GM18505 (cell line): ENCODE measurements at regions not wholly inside any gene's neighbourhood (a gene's known extent, or its start where the extent isn't known, plus 50 kb on each side); places are given as distances from the start of the nearest gene placed in this dataset.

Experiments
- ATAC-seq: cut with Tn5 transposase; IDR thresholded peaks from one replicate; pipeline ENCODE4 v1.9.1; 2021; ENCODE audit not compliant: unreplicated experiment
- POLR2A ChIP-seq: IDR thresholded peaks from 4 replicates; pipeline ENCODE4 v1.6.1; 2011; ENCODE audit warnings: borderline replicate concordance; ENCODE audit not compliant: insufficient read depth, insufficient read length; ENCODE audit errors: extremely low read depth

DNA sequence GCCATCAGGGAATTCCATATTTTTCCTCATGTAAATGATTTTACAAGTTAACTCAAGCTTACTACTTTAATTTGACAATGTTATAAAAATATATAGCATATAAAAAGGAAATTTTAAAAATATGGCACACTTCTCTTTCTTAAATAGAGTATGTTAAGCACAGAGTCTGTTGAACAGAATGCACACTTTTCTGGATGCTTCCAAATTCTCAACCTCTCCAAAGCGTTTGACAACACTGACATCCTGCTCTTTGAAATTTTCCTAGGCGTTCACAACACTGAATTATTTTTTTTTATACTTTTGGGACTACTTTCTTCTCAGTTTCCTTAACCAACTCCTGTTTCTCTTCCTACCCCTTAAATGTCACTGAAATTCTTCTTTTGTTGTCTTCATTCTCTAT is 117.8 kb upstream of the PLXNA2 start:
- TF ChIP-seq POLR2A = no peak
- no peak for ATAC-seq

- no peak for TF ChIP-seq POLR2A
Observed at GRCh38 chr1:208366559-208366958, 122.4 kb upstream of the PLXNA2 start.

DNA sequence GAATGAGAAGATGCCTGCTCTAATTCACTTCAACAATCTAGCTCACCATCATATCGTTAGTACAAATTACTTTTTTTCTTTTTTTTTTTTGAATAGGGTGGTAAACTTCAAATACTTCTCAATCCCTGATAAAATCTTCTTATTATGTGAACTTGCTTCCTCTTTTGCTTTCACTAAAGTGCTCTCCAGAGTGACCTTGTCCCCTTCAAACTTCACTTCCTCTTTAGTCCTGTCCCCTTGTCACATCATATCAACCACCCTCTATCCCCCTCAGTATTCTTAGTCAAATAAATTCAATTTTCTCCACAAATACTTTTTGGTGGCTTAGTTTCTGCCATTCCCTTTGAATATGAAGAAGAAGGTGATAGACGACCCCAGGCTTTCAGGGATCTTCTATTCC is 124.9 kb upstream of the PLXNA2 start:
- no peak for ATAC-seq
- TF ChIP-seq POLR2A = no peak

More at GRCh38 chr1:208366559-208366958, 122.4 kb upstream of the PLXNA2 start:
- ATAC-seq = no peak

DNA sequence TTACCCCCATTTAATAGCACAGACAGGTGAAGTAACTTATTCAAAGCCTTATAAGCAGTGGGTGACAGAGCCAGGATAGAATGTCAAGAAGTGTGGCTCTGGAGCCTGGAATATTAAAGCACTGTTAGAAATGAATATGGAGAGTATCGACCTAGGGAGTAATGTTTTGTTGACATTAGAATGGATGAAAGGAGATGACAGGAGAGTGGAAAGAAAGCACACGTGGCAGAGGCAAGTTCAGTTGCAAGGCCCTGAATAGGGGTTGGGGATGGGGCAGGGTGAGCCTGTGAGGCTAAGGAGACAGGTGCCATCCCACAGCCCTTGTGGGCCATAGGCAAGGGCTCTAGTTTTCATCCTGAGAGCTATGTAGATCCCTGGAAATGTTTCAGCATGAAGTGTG is 125.5 kb upstream of the PLXNA2 start:
- no peak for ATAC-seq
- TF ChIP-seq POLR2A = no peak

DNA sequence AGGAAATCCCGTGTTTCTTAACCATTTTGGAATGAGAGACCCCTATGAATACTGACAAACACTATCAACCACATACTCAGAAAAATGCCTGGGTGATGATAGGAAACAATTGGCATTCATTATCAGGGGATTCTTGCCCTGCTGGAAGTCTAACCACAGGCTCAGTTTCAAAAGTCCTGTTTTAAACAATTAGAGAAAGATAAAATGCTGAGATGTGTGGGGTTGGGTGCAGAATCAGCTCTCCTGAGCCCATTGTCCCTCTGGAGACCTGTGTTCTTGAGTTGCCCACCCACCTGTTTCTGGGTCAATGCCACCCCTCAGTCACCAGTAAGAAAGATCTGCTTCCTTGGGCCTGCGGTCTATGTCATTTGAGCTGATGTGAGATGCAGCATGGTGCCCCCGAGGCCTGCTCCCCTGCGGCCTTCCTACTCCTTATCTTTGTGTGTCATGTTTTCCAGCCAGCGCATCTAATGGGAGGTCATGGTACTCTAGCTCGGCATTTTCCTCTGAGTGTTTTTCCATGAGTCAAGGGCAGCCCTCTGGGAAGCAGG is 130.3 kb upstream of the PLXNA2 start:
- TF ChIP-seq POLR2A = no peak
- no peak for ATAC-seq

DNA sequence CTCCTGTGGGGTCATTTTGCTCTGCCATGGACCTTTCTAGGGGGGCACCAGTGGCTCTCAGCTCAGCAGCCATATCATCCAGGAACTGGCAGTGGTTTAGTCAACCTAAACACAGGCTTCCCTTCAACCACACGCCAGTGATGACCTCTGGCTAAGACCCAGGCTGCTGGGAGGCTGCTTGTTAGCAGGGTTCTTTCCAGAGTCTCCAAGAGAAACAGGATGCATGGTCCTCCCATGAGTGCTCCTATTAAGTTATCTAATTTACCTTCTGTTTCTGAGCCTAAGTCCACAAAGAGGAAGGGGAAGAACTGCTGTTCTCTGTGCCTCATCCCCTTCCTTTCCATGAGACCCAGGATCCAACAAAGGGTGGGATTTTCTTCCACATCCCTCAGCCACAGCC is 137.3 kb upstream of the PLXNA2 start:
- no peak for TF ChIP-seq POLR2A
- no peak for ATAC-seq

- no peak for ATAC-seq
- TF ChIP-seq POLR2A = no peak
Observed at GRCh38 chr1:208387908-208388811, 144.0 kb upstream of the PLXNA2 start.

- ATAC-seq = no peak
- no peak for TF ChIP-seq POLR2A
Observed at GRCh38 chr1:208393416-208393815, 149.2 kb upstream of the PLXNA2 start.

- no peak for ATAC-seq
- TF ChIP-seq POLR2A = no peak
Observed at GRCh38 chr1:208393826-208394225, 149.6 kb upstream of the PLXNA2 start.

DNA sequence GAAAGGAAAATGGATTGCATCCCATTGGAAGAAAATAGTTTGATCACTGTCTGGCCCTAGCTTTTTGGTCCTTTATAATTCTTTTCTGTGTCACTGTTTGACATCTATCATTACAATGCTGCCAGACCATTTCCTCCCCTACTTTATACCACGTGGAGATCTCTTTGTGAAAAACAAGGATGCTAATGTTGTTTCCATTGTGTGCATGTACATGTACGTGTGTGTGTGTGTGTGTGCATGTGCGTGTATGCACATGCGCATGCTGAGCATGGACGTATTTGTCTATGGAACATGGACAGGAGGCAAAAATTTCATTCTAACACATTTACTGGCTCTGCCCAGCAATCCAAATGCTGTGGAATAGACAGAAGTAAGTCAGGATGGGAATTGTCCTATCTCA is 153.1 kb upstream of the PLXNA2 start:
- no peak for TF ChIP-seq POLR2A
- no peak for ATAC-seq

DNA sequence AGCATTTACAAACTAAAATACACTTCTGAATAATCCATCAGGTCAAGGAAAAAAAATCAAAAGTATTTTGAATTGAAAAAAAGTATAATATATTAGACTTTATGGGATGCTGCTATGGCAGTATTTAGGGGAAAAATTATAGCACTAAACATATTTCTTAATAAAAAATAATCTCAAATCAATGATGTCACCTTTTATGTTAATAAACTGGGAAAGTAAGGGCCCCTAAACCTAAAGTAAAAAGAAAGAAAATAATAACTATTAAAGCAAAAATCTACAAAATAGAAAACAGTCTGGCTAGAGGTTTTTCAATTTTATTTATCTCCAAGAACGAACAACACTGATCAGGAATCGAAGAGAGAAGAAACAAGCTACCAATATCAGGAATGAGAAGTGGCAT is 160.8 kb upstream of the PLXNA2 start:
- ATAC-seq = no peak
- TF ChIP-seq POLR2A = no peak

DNA sequence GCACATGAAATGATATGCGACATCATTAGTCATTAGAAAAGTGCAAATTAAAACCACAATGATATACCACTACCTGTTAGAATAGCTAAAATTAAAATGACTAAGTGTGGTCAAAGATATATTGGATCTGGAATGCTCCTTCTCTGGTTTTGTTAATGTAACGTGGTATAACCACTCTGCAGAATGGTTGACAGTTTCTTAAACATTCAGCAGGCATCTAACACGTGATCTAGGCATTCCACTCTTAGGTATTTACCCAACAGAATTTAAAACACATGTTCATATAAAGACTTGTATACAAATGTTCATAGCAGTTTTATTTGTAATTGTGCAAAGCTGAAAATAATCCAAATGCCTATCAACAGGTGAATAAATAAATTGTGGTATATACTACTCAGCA is 165.0 kb upstream of the PLXNA2 start:
- no peak for TF ChIP-seq POLR2A
- no peak for ATAC-seq

GRCh38 chr1:208410409-208410808 is 166.2 kb upstream of the PLXNA2 start:
- no peak for ATAC-seq
- no peak for TF ChIP-seq POLR2A

- TF ChIP-seq POLR2A = no peak
- ATAC-seq = no peak
Observed at GRCh38 chr1:208413006-208413405, 168.8 kb upstream of the PLXNA2 start.
